Tibial nerve (tissue), 3 donors: ENCODE measurements at regions not wholly inside any gene's neighbourhood (a gene's known extent, or its start where the extent isn't known, plus 50 kb on each side); places are given as distances from the start of the nearest gene placed in this dataset.

ENCODE experiments used
- POLR2A ChIP-seq, 2 donors: fragments of 450-650 bp; IDR thresholded peaks; one replicate each; pipeline ENCODE4 v1.6.1; 2017; ENCODE audit warnings: antibody characterized with exemption in 2 of 2, mild to moderate bottlenecking in 2 of 2, moderate library complexity in 2 of 2
- TF ChIP-seq, protein P1 (sequence below), 5 experiments: fragments of 200-600 bp in 3 of 5; fragments of 450-650 bp in 2 of 5; sonication (generic) in 3 of 5; IDR thresholded peaks; one replicate each; pipeline ENCODE4 v1.5.1; 2016 to 2019; ENCODE audit warnings: antibody characterized with exemption in 5 of 5, mild to moderate bottlenecking in 3 of 5, moderate library complexity in 2 of 5

DNA sequence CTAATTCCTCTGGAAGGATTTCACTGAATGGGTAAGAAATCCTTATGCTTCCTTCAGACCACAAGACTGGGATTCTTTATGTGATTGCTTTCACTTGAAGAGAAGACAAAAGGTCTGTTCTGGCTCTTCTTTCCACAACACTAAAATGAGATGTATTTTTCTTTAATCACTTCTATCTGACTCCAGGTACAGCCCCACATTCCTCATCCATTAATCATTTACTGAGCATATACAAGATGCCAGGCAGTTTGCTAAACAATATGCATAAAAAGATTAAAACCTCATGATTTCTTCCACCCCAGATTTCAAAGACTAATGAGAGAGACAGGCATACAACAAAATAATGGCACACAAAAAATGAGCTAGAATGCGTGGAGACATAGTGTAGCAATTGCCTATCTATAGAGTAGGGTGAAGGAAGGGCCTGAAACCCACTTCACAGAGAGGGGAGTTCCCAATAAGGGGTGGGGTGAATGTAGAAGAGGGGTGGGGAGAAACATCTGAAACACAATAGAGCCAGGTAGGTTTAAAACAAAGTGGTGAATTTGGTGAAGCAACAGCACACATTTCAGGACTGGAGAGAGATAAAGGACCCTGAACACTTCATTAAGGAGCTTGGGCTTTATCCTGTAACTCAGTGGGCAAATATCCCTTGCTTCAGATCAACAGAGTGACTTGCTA, 65.1 kb upstream of the PRB2 start:
- TF ChIP-seq, protein P1, sequence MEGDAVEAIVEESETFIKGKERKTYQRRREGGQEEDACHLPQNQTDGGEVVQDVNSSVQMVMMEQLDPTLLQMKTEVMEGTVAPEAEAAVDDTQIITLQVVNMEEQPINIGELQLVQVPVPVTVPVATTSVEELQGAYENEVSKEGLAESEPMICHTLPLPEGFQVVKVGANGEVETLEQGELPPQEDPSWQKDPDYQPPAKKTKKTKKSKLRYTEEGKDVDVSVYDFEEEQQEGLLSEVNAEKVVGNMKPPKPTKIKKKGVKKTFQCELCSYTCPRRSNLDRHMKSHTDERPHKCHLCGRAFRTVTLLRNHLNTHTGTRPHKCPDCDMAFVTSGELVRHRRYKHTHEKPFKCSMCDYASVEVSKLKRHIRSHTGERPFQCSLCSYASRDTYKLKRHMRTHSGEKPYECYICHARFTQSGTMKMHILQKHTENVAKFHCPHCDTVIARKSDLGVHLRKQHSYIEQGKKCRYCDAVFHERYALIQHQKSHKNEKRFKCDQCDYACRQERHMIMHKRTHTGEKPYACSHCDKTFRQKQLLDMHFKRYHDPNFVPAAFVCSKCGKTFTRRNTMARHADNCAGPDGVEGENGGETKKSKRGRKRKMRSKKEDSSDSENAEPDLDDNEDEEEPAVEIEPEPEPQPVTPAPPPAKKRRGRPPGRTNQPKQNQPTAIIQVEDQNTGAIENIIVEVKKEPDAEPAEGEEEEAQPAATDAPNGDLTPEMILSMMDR (IDR thresholded peaks at IDR 0.05) = no peak
- TF ChIP-seq POLR2A (IDR thresholded peaks at IDR 0.05) = no peak
